Nephron (organoid): ENCODE measurements at regions not wholly inside any gene's neighbourhood (a gene's known extent, or its start where the extent isn't known, plus 50 kb on each side); places are given as distances from the start of the nearest gene placed in this dataset.
"Not testable (repeated sequence)": the region's sequence is repeated elsewhere in the genome, so short reads cannot be mapped to it uniquely, and the experiment has no call there.

ENCODE experiments used
- H3K27ac Mint-ChIP-seq, 3 experiments: 2 replicates each; pipeline ENCODE4 v1.8.0; 2020; ENCODE audit warnings: mixed read lengths in 3 of 3, mild to moderate bottlenecking in 2 of 3, moderate library complexity in 1 of 3
- H3K27me3 Mint-ChIP-seq: 2 replicates; pipeline ENCODE4 v1.8.0; 2021; ENCODE audit warnings: low read depth, mild to moderate bottlenecking, moderate library complexity, mixed read lengths
- H3K36me3 Mint-ChIP-seq: 2 replicates; pipeline ENCODE4 v1.8.0; 2020; ENCODE audit warnings: low read depth, mixed read lengths
- H3K4me1 Mint-ChIP-seq: 2 replicates; pipeline ENCODE4 v1.8.0; 2020; ENCODE audit warnings: mixed read lengths
- H3K4me3 Mint-ChIP-seq, 3 experiments: 2 replicates each; pipeline ENCODE4 v1.8.0; 2020; ENCODE audit warnings: mild to moderate bottlenecking in 3 of 3, mixed read lengths in 3 of 3, moderate library complexity in 2 of 3
- H3K9me3 Mint-ChIP-seq: 2 replicates; pipeline ENCODE4 v1.8.0; 2020; ENCODE audit warnings: mixed read lengths
- TF ChIP-seq, protein P1 (sequence below), 3 experiments: fragments of 200-600 bp; sonication (generic); IDR thresholded peaks; one replicate each; pipeline ENCODE4 v1.5.0; 2021; ENCODE audit warnings: antibody characterized with exemption in 3 of 3; ENCODE audit not compliant: unreplicated experiment in 3 of 3

DNA sequence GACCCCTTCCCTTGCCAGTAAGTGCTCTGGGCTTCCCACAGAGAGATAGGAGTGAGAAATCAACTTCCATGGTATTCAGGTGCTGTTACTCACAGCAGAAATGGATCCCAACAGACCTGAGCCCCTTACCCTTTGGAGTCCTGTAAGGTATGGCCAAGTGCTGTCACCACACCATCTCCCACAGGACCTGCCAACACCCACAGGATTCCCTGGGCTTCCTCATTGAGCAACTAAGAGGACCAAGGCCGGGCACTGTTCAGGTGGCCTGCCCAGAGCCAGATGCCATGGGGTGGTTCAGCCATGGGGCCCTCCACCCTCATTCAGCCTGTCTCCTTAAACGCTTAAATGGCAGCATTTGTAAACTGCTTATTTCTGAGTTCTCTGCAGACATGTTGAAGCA, 166.2 kb downstream of the TRIM43 start:
- Mint-ChIP-seq H3K4me1 (peaks cover 5% of the 10 kb centered on the region), H3K9me3 (no peaks in the 10 kb centered on the region), H3K27ac (no peak overlapping the region), H3K4me3 (no peak overlapping the region), H3K36me3 (no peaks in the 10 kb centered on the region), H3K27me3 (no peaks in the 10 kb centered on the region)
- TF ChIP-seq, protein P1, sequence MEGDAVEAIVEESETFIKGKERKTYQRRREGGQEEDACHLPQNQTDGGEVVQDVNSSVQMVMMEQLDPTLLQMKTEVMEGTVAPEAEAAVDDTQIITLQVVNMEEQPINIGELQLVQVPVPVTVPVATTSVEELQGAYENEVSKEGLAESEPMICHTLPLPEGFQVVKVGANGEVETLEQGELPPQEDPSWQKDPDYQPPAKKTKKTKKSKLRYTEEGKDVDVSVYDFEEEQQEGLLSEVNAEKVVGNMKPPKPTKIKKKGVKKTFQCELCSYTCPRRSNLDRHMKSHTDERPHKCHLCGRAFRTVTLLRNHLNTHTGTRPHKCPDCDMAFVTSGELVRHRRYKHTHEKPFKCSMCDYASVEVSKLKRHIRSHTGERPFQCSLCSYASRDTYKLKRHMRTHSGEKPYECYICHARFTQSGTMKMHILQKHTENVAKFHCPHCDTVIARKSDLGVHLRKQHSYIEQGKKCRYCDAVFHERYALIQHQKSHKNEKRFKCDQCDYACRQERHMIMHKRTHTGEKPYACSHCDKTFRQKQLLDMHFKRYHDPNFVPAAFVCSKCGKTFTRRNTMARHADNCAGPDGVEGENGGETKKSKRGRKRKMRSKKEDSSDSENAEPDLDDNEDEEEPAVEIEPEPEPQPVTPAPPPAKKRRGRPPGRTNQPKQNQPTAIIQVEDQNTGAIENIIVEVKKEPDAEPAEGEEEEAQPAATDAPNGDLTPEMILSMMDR (IDR thresholded peaks at IDR 0.05; ENCODE audit: unreplicated experiment in 3 of 3), result no peak

DNA sequence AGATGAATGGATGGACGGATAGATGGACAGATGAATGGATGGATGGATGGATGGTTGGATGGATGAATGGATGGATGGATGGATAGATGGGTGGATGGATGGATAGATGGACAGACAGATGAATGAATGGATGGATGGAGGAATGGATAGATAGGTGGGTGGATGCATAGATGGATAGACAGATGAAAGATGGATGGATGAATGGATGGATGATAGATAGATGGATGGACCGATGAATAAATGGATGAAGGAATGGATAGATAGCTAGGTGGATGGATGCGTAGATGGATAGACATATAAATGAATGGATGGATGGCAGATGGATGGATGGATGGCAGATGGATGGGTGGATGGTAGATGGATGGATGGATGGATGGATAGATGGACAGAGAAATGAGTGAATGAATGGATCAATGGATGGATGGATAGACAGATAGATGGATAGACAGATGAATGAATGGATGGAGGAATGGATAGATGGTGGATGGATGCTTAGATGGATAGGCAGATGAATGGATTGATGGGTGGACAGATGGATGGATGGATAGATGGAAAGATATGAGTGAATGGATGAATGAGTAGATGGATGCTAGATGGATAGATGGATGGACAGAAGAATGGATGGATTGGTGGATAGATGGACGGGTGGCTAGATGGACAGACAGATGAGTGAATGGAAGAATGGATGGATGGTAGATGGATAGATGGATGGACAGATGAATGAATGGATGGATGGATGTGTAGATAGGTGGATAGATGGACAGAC, 167.9 kb downstream of the TRIM43 start:
- TF ChIP-seq, protein P1 (IDR thresholded peaks at IDR 0.05; ENCODE audit: unreplicated experiment in 3 of 3), result no peak
- H3K4me1 Mint-ChIP-seq, result peaks cover 9% of the 10 kb centered on the region
- no peak overlapping the region for H3K4me3 Mint-ChIP-seq
- H3K27me3 Mint-ChIP-seq, result peaks cover 3% of the 10 kb centered on the region
- no peaks in the 10 kb centered on the region for H3K9me3 Mint-ChIP-seq
- no peaks in the 10 kb centered on the region for H3K36me3 Mint-ChIP-seq
- no peak overlapping the region for H3K27ac Mint-ChIP-seq

DNA sequence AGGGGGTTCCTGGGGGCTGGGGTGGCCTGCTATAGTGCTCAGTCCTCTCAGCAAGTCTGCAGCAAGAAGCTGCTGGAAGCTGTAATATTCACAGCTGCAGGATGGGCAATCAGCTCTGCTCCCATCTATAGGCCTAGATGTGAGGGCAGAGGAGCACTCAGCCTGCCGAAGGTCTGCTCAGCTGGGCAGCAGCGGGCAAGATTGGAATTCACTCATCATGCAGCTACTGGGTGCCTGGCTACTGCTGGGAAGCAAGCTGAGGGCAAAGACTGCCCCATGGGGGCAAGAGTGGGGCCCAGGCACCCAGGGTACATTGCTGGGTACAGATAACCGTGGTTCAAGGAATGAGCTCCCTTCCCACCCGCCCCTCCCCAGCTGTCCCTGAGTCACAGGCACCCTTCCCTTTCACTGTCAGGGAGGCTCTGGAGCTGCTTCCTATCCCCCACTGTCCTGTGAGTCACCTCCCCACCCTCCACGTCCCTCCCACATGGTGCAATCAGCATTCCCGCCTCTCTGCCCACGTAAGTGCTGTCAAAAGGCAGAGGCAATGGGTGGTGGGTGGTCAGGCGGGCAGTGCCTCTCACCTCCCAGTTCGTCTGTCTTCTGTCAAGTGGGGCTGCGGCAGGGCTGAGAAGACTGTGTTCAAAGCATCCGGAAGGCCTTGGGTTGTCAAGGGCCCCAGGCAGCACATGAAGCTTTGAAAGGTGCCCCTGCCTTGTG, 169.2 kb downstream of the TRIM43 start:
- peaks cover 3% of the 10 kb centered on the region for H3K27me3 Mint-ChIP-seq
- H3K36me3 Mint-ChIP-seq, result no peaks in the 10 kb centered on the region
- H3K4me1 Mint-ChIP-seq, result peaks cover 9% of the 10 kb centered on the region
- no peak overlapping the region for H3K4me3 Mint-ChIP-seq
- H3K27ac Mint-ChIP-seq, result no peak overlapping the region
- TF ChIP-seq, protein P1 (IDR thresholded peaks at IDR 0.05; ENCODE audit: unreplicated experiment in 3 of 3), result no peak
- H3K9me3 Mint-ChIP-seq, result no peaks in the 10 kb centered on the region

DNA sequence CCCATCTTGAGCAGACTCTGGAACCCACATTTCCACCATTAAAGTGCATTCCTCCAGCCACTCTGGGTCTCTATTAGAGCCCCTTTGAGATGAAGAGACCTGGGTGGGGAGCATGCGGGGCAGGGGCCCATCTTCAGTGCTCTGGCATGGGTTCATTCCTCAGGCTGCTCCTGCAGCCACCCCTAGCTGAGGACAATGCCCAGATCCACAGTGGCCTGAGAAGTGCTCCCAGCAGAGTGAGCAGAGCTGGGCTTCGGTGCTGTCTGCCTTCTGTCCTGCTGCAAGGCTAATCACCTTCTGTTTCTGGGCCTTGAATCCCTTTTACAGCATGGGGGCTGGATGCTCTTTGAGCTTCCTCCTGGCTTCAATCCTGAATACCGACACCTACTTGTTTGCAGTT, 169.8 kb downstream of the TRIM43 start:
- Mint-ChIP-seq H3K27me3 (peaks cover 3% of the 10 kb centered on the region), H3K4me1 (peaks cover 8% of the 10 kb centered on the region), H3K36me3 (no peaks in the 10 kb centered on the region), H3K27ac (no peak overlapping the region), H3K4me3 (no peak overlapping the region), H3K9me3 (no peaks in the 10 kb centered on the region)
- TF ChIP-seq, protein P1 (IDR thresholded peaks at IDR 0.05; ENCODE audit: unreplicated experiment in 3 of 3), result no peak

DNA sequence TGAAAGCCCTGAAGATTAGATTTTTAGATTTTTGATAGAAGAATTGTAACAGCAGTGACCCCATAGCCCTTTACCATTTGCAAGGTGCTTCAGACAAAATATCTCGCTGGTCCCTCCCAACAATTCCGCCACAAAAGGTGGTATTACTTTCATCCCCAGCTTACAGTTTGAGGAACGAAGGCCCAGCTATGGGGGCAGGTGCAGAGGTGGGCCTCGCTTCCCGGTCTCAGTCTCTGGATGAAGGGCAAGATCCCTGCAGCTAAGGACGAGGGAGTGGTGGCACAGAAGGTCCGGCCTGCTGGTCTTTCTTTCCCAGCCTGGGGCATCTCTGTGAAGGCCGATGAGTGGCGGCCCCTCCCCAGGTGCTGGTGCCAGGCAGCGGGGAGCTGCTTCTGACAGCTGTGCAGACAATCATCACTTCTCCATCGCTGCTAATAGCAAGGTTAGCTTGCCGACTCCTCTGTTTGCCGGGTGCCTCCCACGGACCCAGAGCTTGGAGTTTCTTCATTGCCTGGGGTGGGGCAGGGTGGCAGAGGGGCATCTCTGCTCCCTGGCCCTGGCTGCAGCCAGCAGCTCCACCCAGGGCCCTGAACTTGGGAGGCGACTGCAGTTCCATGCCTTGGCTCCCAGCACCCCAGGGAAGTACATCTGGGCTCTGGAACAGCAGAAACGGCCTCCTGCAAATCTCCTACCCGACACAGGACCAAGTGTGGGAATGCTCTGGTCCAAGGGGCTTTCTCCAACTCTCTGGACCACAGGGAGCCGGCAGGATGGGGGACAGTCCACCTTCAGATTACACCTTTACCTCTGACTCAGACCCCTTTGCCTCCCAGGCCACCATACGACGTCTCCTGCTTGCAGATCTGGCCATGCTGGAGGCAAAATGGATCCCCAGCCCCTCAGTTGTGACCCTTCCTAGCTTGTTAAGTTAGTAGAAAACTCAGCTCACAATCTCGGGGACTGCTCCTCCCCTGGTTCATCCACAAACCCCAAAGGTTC, 170.5 kb downstream of the TRIM43 start:
- H3K27ac Mint-ChIP-seq, H3K27me3 Mint-ChIP-seq, H3K4me3 Mint-ChIP-seq, H3K9me3 Mint-ChIP-seq, H3K4me1 Mint-ChIP-seq, H3K36me3 Mint-ChIP-seq: not testable (repeated sequence)

DNA sequence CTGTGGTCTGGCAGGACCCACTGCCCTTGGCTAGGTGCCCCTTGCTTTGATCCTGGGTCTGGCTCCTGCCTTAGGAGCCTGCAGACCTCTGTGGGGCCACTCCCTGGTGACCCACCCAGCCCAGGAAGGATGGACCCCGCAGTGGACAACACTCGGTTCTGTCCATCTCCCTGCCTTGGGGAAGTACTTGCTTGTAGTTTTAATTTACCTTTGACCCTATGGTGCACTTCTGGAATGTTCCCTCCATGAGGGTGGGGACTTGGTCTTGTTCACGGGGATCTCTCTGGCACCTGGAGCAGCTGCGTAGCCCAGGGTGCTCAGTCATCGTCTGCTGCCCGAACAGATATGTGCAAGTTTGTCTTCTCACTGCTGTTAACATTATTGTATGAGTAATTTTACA, 171.3 kb downstream of the TRIM43 start:
- H3K4me3 Mint-ChIP-seq, H3K9me3 Mint-ChIP-seq, H3K27me3 Mint-ChIP-seq, H3K36me3 Mint-ChIP-seq, H3K27ac Mint-ChIP-seq, H3K4me1 Mint-ChIP-seq: not testable (repeated sequence)

DNA sequence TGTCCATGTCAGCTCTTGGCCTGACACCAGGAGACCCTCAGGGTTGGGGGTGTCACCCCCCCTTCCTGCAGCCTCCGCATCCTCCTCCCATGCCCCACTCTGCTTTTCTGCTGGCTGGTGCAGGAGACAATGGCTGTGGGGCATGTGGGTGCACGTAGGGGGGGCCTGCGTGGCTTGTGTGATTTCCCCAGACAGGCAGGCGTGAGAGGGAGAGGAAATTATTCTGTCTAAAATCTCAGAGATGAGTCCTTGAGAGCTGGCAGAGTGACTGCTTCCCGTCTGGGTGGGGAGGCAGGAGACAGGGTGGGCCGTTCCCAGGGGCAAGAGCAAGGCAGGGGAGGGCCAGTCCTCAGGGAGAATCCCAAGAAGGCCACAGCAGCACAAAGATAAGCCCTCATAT, 173.2 kb downstream of the TRIM43 start:
- not testable (repeated sequence) for H3K4me3 Mint-ChIP-seq, H3K9me3 Mint-ChIP-seq, H3K27me3 Mint-ChIP-seq, H3K4me1 Mint-ChIP-seq, H3K27ac Mint-ChIP-seq, H3K36me3 Mint-ChIP-seq

DNA sequence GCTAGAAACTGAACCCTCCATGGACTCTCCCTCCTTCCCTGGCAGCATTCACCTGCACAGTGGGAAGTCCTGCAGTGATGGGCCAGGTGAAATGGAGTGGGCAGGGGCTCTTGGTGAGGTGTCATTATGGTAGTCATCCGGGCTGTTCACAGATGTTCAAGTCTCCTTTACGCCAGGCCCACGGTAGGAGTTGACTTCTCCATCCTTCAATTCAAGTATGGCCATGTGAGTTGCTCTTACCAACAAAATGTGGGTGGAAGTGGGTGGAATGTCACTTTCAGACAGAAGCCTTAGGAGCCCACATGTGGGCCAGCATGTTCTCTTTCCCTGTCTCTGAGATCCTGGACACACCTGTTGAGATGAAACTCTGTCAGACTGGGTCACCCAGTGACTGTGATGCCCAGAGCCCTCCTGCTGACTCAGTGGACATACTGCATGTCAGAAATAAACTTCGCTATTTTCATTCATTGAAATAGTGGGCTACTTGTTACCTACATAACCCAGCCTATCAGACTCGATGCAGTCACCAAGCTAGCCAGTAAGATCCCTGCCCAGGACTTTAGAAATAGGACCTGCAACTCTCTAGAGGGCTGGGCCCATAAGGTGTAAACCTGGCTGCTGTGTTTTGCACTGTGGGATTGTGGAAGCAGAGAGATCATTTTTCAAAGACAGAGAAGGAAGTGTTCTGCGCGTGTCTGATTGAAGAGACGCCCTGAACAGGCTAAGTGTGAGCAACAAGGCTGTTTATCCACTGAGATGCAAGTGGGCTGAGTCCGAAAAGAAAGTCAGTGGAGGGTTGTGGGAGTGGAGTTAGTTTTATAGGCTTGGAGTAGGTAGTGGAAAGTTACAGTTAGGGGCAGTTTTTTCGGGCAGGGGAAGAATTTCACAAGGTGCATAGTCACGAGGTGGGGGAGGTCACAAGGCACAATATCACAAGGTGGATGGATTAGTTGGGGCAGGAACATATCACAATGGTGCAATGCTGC, 174.4 kb downstream of the TRIM43 start:
- H3K4me1 Mint-ChIP-seq, H3K27me3 Mint-ChIP-seq, H3K36me3 Mint-ChIP-seq, H3K9me3 Mint-ChIP-seq, H3K4me3 Mint-ChIP-seq, H3K27ac Mint-ChIP-seq: not testable (repeated sequence)

DNA sequence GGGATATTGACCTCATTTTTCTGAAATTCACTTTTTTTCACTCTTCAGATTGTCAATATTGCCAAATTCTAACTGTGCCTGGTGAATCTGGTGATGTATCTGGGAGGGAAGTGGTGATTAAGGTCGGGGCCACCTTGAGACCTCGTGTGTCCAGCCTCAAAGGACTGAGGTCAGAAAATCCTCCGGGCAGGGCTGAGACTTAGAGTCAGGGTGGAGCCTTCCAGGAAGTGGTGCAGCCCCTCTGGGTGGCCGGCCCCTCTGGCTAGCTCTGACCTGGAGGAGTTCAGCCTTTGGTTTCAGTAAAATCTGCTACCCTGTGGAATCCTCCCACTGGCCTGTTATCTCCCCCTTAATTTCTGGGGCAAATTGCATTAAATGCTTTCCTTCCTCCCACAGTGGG, 175.7 kb downstream of the TRIM43 start:
- not testable (repeated sequence) for H3K27ac Mint-ChIP-seq, H3K36me3 Mint-ChIP-seq, H3K4me1 Mint-ChIP-seq, H3K4me3 Mint-ChIP-seq, H3K9me3 Mint-ChIP-seq, H3K27me3 Mint-ChIP-seq
